B cell (primary cell): ENCODE measurements at regions not wholly inside any gene's neighbourhood (a gene's known extent, or its start where the extent isn't known, plus 50 kb on each side); places are given as distances from the start of the nearest gene placed in this dataset.

ENCODE experiments used
- ATAC-seq: fragments of 200-7000 bp; cut with Tn5 transposase; one replicate; pipeline ENCODE4 v1.10.0; 2021; ENCODE audit warnings: low read depth, mild to moderate bottlenecking, moderate number of reproducible peaks, moderate library complexity
- CTCF ChIA-PET: fragments of 350-600 bp; sonication (Branson Sonifier 250); formaldehyde crosslinking; loops from one replicate; lab custom pipeline; 2021; ENCODE audit warnings: antibody characterized with exemption, inconsistent platforms; lab: Charles Lee
- POLR2A ChIA-PET: fragments of 350-600 bp; sonication (Branson Sonifier 250); formaldehyde crosslinking; loops from one replicate; lab custom pipeline; 2021; ENCODE audit warnings: antibody characterized with exemption; lab: Charles Lee
- DNase-seq: peaks from one replicate; pipeline ENCODE4 v3.0.0; 2013
- H2AFZ ChIP-seq: 2 replicates; pipeline ENCODE4 v1.6.1; 2012; ENCODE audit warnings: mild to moderate bottlenecking, low read depth, low read length; ENCODE audit not compliant: insufficient read depth, poor library complexity, severe bottlenecking
- H3K27ac ChIP-seq, 2 donors: 1 replicate in 1 of 2; 2 replicates in 1 of 2; pipeline ENCODE4 v1.5.1; 2012 to 2013; ENCODE audit warnings: low read length in 2 of 2, mild to moderate bottlenecking in 2 of 2, moderate library complexity in 1 of 2
- H3K27me3 ChIP-seq, 4 experiments: fragments of 200-600 bp in 1 of 4; sonication (generic) in 1 of 4; replicated peaks in 1 of 4; 1 replicate in 2 of 4; 2 replicates in 2 of 4; pipeline versions ENCODE4 v1.6.1 to v1.7.0; 2013 to 2016; ENCODE audit warnings: low read length in 3 of 4, mild to moderate bottlenecking in 2 of 4, mixed read lengths in 1 of 4, moderate library complexity in 1 of 4; ENCODE audit not compliant: insufficient read depth in 4 of 4, control insufficient read depth in 3 of 4; ENCODE audit errors: control extremely low read depth in 1 of 4
- H3K36me3 ChIP-seq, 2 experiments: replicated peaks in 1 of 2; 1 replicate in 1 of 2; 2 replicates in 1 of 2; pipeline versions ENCODE4 v1.6.1 to v1.7.1; 2013; ENCODE audit warnings: low read length in 1 of 2; ENCODE audit not compliant: insufficient read depth in 2 of 2, control insufficient read depth in 1 of 2; ENCODE audit errors: control extremely low read depth in 1 of 2, extremely low read depth in 1 of 2
- H3K4me1 ChIP-seq, 2 donors: fragments of 200-600 bp in 1 of 2; sonication (generic) in 1 of 2; 1 replicate in 1 of 2; 2 replicates in 1 of 2; pipeline versions ENCODE4 v1.5.1 to v1.6.1; 2013 to 2017; ENCODE audit warnings: low read length in 2 of 2; ENCODE audit not compliant: control insufficient read depth in 2 of 2, insufficient read depth in 2 of 2
- H3K4me2 ChIP-seq: replicated peaks from 2 replicates; pipeline ENCODE3; 2012; ENCODE audit warnings: mild to moderate bottlenecking, low read depth, low read length; ENCODE audit not compliant: poor library complexity, severe bottlenecking
- H3K4me3 ChIP-seq, 5 experiments: fragments of 200-600 bp in 1 of 5; sonication (generic) in 1 of 5; 1 replicate in 3 of 5; 2 replicates in 2 of 5; pipeline versions ENCODE4 v1.5.1 to v1.7.0; 2011 to 2016; ENCODE audit warnings: low read length in 4 of 5, mild to moderate bottlenecking in 4 of 5, low read depth in 2 of 5, control low read depth in 1 of 5, moderate library complexity in 1 of 5; ENCODE audit not compliant: insufficient read depth in 1 of 5; ENCODE audit errors: control extremely low read depth in 1 of 5, extremely low read depth in 1 of 5
- H3K79me2 ChIP-seq: fragments of 200-600 bp; sonication (generic); one replicate; pipeline ENCODE4 v1.6.0; 2016; ENCODE audit warnings: low read length; ENCODE audit not compliant: control insufficient read depth, insufficient read depth
- H3K9ac ChIP-seq: fragments of 200-600 bp; sonication (generic); 2 replicates; pipeline ENCODE4 v1.6.1; 2017; ENCODE audit warnings: mild to moderate bottlenecking, low read length, moderate library complexity
- H3K9me3 ChIP-seq, 3 donors: one replicate each; pipeline versions ENCODE4 v1.6.1 to v1.7.1; 2013; ENCODE audit warnings: low read length in 2 of 3; ENCODE audit not compliant: control insufficient read depth in 2 of 3, insufficient read depth in 1 of 3; ENCODE audit errors: control extremely low read depth in 1 of 3
- H4K20me1 ChIP-seq: 2 replicates; pipeline ENCODE4 v1.6.0; 2012; ENCODE audit warnings: mild to moderate bottlenecking, low read length; ENCODE audit not compliant: insufficient read depth, control insufficient read depth, poor library complexity, severe bottlenecking
- H3K27ac Mint-ChIP-seq: one replicate; pipeline ENCODE4 v1.8.0; 2021; ENCODE audit warnings: mixed read lengths
- H3K27me3 Mint-ChIP-seq: one replicate; pipeline ENCODE4 v1.8.0; 2021; ENCODE audit warnings: mixed read lengths
- H3K4me1 Mint-ChIP-seq: one replicate; pipeline ENCODE4 v1.8.0; 2021; ENCODE audit warnings: mixed read lengths
- H3K4me3 Mint-ChIP-seq: one replicate; pipeline ENCODE4 v1.8.0; 2021; ENCODE audit warnings: mixed read lengths
- H3K9me3 Mint-ChIP-seq: one replicate; pipeline ENCODE4 v1.8.0; 2022; ENCODE audit warnings: mixed read lengths; ENCODE audit not compliant: insufficient read depth
- CTCF ChIP-seq: fragments of 200-600 bp; IDR thresholded peaks from one replicate; pipeline ENCODE4 v1.8.0; 2022; ENCODE audit warnings: antibody characterized with exemption, mild to moderate bottlenecking
- EZH2 ChIP-seq: IDR thresholded peaks from 2 replicates; pipeline ENCODE4 v1.6.1; 2012; ENCODE audit warnings: borderline replicate concordance, low read depth, mild to moderate bottlenecking, moderate library complexity, low read length; ENCODE audit not compliant: insufficient read depth, poor library complexity, severe bottlenecking
- WGBS: methylation state at CpG from one replicate; pipeline ENCODE4 v1.1.5; 2013; ENCODE audit warnings: missing lambda C conversion rate; ENCODE audit not compliant: insufficient coverage; 5-methylcytosine and 5-hydroxymethylcytosine counted together
- intact Hi-C: fragments of 100-400 bp; cut with micrococcal nuclease; formaldehyde crosslinking; loops from one replicate; pipeline ENCODE4 v1.10.0; 2022

DNA sequence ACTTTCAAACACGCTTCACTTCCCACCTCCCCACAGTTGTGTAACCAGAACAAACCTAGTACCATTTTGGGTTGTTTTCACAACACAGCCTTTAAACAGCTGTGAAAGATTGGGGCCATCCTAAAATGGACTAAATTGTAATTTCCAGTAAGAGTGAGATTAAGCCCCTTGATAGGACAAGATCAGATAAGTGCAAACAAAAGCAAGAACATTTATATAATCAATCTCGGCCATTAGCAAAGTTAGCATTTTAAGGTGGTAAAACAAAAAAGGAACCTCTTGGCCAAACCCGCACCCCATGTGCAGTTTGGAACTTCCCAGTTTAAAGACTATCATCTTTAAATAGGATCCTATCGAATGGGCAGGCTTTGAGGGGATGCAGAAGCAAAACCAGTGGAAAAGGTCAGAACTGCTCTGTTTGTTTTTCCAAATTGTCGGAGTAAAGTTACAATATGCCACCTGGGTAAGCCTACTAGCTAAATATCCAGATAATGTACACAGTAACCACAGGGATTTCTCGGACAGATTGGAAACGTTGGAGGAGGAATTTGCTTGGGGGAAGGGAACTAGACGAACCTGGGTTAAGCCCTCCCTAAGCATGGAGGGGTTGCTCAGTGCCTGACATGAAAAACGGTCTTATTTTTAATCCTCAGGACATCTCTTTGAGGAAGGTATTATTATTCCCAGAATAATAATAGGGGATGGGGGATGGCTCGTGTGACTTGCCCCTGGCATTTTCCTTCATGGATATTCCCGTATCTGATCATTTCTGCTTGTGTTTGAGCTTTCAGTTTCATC lies 159.8 kb upstream of the SALL4 start:
- ChIA-PET CTCF (no interaction called here), POLR2A (no interaction called here)
- Histone ChIP-seq H3K27me3 (peaks cover 0 to 3% (median 0%) of the 10 kb centered on the region in 4 experiments), H2AFZ (no peak overlapping the region), H3K4me2 (no peak overlapping the region), H3K9ac (no peak overlapping the region), H3K4me1 (no peaks in the 10 kb centered on the region), H4K20me1 (no peaks in the 10 kb centered on the region), H3K36me3 (no peaks in the 10 kb centered on the region), H3K79me2 (no peaks in the 10 kb centered on the region), H3K9me3 (no peaks in the 10 kb centered on the region), H3K4me3 (no peak overlapping the region), H3K27ac (no peak overlapping the region)
- ATAC-seq (no peak), DNase-seq (no peak)
- Mint-ChIP-seq H3K4me1 (no peaks in the 10 kb centered on the region), H3K9me3 (no peaks in the 10 kb centered on the region), H3K4me3 (no peak overlapping the region), H3K27me3 (peaks cover 23% of the 10 kb centered on the region), H3K27ac (no peak overlapping the region)
- 82% methylated on average over 2 of the region's 11 CpGs for WGBS
- intact Hi-C loops: no loop called here
- TF ChIP-seq EZH2 (no peak), CTCF (no peak)

GRCh38 chr20:51960047-51960675 lies 157.8 kb upstream of the SALL4 start:
- H3K4me1 Mint-ChIP-seq: no peaks in the 10 kb centered on the region
- no peak for ATAC-seq

More at GRCh38 chr20:51960047-51960675, 157.8 kb upstream of the SALL4 start:
- Histone ChIP-seq H3K4me1 (no peaks in the 10 kb centered on the region), H2AFZ (no peak overlapping the region), H4K20me1 (no peaks in the 10 kb centered on the region), H3K9ac (no peak overlapping the region), H3K27me3 (peaks cover 0 to 3% (median 0%) of the 10 kb centered on the region in 4 experiments), H3K9me3 (no peaks in the 10 kb centered on the region), H3K4me2 (no peak overlapping the region), H3K27ac (no peak overlapping the region), H3K36me3 (no peaks in the 10 kb centered on the region), H3K4me3 (no peak overlapping the region), H3K79me2 (no peaks in the 10 kb centered on the region)
- CTCF ChIA-PET: no interaction called here
- WGBS: 90% methylated on average over 2 of the region's 12 CpGs
- Mint-ChIP-seq H3K9me3 (no peaks in the 10 kb centered on the region), H3K4me3 (no peak overlapping the region), H3K27ac (no peak overlapping the region), H3K27me3 (peaks cover 26% of the 10 kb centered on the region)
- TF ChIP-seq EZH2 (no peak), CTCF (no peak)
- no peak for DNase-seq
- intact Hi-C loops: no loop called here
- POLR2A ChIA-PET: no interaction called here
